Peyer's patch (tissue), 4 donors: ENCODE measurements at regions not wholly inside any gene's neighbourhood (a gene's known extent, or its start where the extent isn't known, plus 50 kb on each side); places are given as distances from the start of the nearest gene placed in this dataset.
A peak's percentile ranks its signal among the peaks of the same experiment; 100 is the strongest.

Source experiments
- DNase-seq, 3 donors: peaks; one replicate each; pipeline ENCODE4 v3.0.0-alpha.2; 2017 to 2019
- H3K27ac ChIP-seq, 4 donors: fragments of 200-600 bp; sonication (generic); one replicate each; pipeline ENCODE4 v1.5.1; 2016 to 2019
- H3K27me3 ChIP-seq, 2 donors: fragments of 200-600 bp; sonication (generic); one replicate each; pipeline ENCODE4 v1.5.1; 2019
- H3K36me3 ChIP-seq, 3 donors: fragments of 200-600 bp; sonication (generic); one replicate each; pipeline ENCODE4 v1.5.1; 2016 to 2019
- H3K4me1 ChIP-seq, 4 donors: fragments of 200-600 bp; sonication (generic); one replicate each; pipeline ENCODE4 v1.5.1; 2016 to 2019
- H3K4me3 ChIP-seq, 4 donors: fragments of 200-600 bp; sonication (generic); 1 replicate in 3 of 4; 2 replicates in 1 of 4; pipeline ENCODE4 v1.5.1; 2016 to 2019; ENCODE audit warnings: mild to moderate bottlenecking in 1 of 4
- H3K9me3 ChIP-seq, 4 donors: fragments of 200-600 bp; sonication (generic); one replicate each; pipeline ENCODE4 v1.5.1; 2016 to 2019; ENCODE audit warnings: mild to moderate bottlenecking in 1 of 4
- POLR2A ChIP-seq, 2 donors: fragments of 450-650 bp; IDR thresholded peaks; one replicate each; pipeline ENCODE4 v1.5.1; 2017; ENCODE audit warnings: antibody characterized with exemption in 2 of 2, mild to moderate bottlenecking in 2 of 2, moderate library complexity in 2 of 2
- TF ChIP-seq, protein P1 (sequence below), 6 experiments: fragments of 450-650 bp in 4 of 6; fragments of 200-600 bp in 2 of 6; sonication (generic) in 1 of 6; IDR thresholded peaks; one replicate each; pipeline ENCODE4 v1.5.1; 2017 to 2019; ENCODE audit warnings: antibody characterized with exemption in 6 of 6, mild to moderate bottlenecking in 3 of 6, moderate library complexity in 1 of 6

DNA sequence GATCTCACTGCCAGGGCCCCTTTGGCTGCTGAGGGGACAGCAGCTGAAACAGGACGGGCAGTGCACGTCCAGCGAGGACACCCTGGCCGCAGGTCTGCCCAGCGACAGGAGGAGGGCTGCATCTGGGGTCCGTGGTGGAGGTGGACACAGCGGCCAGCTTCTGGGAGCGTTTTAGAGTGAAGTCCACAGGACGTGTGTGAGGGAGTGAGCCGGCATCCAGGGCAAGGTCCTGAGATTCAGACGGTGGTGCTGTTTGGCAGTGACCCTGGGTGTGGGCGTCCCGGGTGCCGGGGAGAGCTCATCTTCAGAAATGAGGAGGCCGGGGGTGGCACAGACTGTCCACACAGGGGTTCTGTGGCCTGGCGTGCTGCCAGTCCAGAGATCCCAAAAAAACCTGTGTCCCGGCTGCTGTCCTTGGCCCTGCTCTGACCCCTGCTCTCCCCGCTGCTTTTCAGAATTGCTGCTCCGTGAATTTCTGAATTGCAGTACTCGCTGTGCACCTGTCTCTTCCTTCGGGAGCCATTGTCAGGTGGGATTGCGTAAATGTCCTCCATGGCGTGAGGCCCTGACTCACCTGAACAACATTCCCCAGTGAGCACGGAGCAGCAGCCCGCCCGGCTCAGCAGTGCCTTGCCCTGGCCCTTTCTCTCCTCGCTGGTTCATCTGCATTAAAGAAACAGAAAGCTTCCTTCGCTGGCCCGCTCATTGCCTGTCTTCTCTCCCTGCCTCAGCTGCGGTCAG is 183.5 kb upstream of the C14orf180 start:
- TF ChIP-seq, protein P1, sequence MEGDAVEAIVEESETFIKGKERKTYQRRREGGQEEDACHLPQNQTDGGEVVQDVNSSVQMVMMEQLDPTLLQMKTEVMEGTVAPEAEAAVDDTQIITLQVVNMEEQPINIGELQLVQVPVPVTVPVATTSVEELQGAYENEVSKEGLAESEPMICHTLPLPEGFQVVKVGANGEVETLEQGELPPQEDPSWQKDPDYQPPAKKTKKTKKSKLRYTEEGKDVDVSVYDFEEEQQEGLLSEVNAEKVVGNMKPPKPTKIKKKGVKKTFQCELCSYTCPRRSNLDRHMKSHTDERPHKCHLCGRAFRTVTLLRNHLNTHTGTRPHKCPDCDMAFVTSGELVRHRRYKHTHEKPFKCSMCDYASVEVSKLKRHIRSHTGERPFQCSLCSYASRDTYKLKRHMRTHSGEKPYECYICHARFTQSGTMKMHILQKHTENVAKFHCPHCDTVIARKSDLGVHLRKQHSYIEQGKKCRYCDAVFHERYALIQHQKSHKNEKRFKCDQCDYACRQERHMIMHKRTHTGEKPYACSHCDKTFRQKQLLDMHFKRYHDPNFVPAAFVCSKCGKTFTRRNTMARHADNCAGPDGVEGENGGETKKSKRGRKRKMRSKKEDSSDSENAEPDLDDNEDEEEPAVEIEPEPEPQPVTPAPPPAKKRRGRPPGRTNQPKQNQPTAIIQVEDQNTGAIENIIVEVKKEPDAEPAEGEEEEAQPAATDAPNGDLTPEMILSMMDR (IDR thresholded peaks at IDR 0.05), result no peak
- TF ChIP-seq POLR2A (IDR thresholded peaks at IDR 0.05), result no peak
- Histone ChIP-seq H3K36me3 (no peaks in the 10 kb centered on the region), H3K9me3 (peaks cover 0 to 11% (median 0%) of the 10 kb centered on the region in 4 donors), H3K27me3 (no peaks in the 10 kb centered on the region), H3K4me3 (no peak overlapping the region), H3K4me1 (peaks cover 0 to 26% (median 0%) of the 10 kb centered on the region in 4 donors), H3K27ac (no peak overlapping the region)
- DNase-seq, result peak in 1 of 3 donors; percentile 33

DNA sequence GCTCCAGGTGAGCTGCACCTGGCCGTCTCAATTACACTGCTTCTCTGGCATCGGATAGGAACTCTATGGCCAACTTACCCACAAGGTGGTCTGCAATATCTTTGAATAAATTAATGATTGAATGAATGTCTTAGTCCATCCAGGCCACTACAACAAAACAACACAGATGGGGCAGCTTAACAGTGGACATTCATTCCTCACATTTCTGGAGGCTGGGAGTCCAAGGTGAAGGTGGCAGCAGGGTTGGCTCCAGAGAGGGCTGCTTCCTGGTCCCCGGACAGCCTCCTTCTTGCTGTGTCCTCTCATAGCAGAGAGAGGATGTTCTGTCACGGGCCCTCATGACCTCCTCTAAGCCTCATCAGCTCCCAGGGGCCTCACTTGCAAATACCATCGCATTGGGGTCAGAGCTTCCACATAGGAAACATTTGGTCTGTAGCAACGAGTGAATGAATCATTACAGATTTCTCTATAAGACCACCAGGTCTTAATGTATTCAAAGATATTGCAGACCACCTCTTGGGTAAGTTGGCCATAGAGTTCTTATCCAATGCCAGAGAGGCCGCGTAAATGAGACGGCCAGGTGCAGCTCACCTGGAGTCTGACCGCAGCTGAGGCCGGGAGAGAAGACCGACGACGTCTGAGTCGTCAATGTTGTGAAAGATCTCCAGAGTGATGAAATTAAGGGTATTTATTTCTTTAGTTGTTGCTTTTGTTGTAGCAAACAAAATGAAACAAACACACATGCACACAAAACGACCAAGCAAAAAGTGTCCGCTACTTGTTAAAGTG is 182.7 kb upstream of the C14orf180 start:
- TF ChIP-seq POLR2A (IDR thresholded peaks at IDR 0.05), result no peak
- TF ChIP-seq, protein P1 (IDR thresholded peaks at IDR 0.05), result no peak
- Histone ChIP-seq H3K9me3 (peaks cover 0 to 11% (median 0%) of the 10 kb centered on the region in 4 donors), H3K27me3 (no peaks in the 10 kb centered on the region), H3K4me1 (peaks cover 0 to 26% (median 0%) of the 10 kb centered on the region in 4 donors), H3K4me3 (no peak overlapping the region), H3K36me3 (no peaks in the 10 kb centered on the region), H3K27ac (no peak overlapping the region)
- DNase-seq, result no peak

DNA sequence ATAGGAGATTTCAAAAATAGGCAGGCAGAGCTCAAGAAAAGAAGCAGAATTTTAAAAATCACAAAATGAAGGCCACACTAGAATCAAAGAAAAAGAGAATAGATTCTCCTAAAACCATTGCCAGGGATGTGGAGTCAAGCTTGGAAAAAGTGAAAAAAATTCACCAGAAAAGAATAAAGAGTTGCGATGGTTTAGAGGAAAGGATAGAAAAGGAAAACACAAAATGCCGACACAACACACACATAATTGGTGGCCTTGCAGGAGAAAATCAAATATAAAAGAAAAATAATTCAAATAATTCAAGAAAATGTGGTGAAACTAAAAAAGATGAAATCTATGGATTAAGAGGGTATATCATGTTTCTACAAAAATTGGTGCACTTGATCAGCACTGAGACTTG is 181.6 kb upstream of the C14orf180 start:
- no peak for DNase-seq
- H3K27ac ChIP-seq, result no peak overlapping the region
- H3K9me3 ChIP-seq, result peaks cover 0 to 11% (median 0%) of the 10 kb centered on the region in 4 donors
- TF ChIP-seq POLR2A (IDR thresholded peaks at IDR 0.05), result no peak
- TF ChIP-seq, protein P1 (IDR thresholded peaks at IDR 0.05), result no peak
- no peaks in the 10 kb centered on the region for H3K36me3 ChIP-seq
- H3K4me3 ChIP-seq, result no peak overlapping the region
- H3K27me3 ChIP-seq, result no peaks in the 10 kb centered on the region
- peaks cover 0 to 16% (median 0%) of the 10 kb centered on the region in 4 donors for H3K4me1 ChIP-seq

DNA sequence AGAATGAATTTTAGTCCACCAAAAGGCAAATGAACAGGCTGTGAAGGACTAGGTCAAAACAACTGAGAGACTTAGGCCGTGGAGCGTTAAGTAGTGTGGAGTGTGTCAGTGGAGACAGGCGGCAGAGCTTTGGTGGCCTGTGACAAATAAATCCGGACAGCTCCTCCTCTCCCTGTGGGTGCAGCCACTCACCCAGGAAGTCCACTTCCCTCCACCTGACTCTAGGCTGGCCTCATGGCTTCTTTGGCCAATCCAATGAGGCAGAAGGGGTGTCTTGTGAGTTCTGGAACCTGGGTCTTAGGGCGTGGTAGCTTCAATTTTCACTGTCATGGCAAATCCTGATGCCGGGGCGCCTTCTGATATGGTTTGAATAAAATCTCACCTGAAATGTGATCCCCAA is 180.9 kb upstream of the C14orf180 start:
- Histone ChIP-seq H3K4me3 (no peak overlapping the region), H3K9me3 (peaks cover 0 to 11% (median 0%) of the 10 kb centered on the region in 4 donors), H3K27me3 (no peaks in the 10 kb centered on the region), H3K4me1 (peaks cover 0 to 9% (median 0%) of the 10 kb centered on the region in 4 donors), H3K36me3 (no peaks in the 10 kb centered on the region), H3K27ac (no peak overlapping the region)
- DNase-seq, result no peak
- no peak for TF ChIP-seq POLR2A (IDR thresholded peaks at IDR 0.05)
- TF ChIP-seq, protein P1 (IDR thresholded peaks at IDR 0.05), result no peak

DNA sequence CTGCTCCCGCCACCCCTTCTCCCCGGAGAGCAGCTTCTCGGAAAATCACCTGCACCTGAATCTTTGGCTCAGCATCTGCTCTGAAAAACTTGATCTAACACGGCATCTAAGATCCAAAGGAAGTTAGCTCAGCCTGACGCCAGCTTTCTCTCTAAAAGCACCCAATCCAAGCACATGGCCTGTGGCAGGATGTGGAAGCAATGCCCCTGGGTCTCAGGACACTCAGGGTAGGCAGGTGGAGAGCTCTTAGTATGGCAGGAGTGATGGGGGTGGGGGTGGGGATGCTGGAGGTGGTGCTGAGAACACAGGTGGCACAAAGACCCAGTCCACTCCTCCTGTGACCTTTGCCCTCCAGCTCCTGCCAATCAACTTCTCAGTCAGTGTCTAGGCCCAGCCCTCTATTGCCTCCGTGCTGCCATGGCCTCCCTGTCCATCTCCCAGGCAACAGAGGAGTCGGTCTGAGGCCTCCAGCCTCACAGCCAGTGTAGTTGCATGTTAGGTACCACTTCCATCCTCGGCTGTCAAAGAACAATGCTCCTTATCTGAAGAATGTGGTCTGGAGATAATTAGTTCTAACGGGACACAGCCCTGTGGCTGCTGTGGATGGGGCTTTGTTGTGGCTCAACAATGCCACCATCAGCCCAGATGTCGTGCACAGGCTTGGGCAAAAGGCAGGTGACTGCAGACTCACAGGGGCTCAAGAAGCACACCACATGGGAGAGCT is 180.0 kb upstream of the C14orf180 start:
- TF ChIP-seq, protein P1 (IDR thresholded peaks at IDR 0.05), result no peak
- no peak for TF ChIP-seq POLR2A (IDR thresholded peaks at IDR 0.05)
- Histone ChIP-seq H3K9me3 (peaks cover 0 to 11% (median 0%) of the 10 kb centered on the region in 4 donors), H3K27ac (no peak overlapping the region), H3K27me3 (no peaks in the 10 kb centered on the region), H3K4me1 (peaks cover 0 to 1% (median 0%) of the 10 kb centered on the region in 4 donors), H3K4me3 (no peak overlapping the region), H3K36me3 (no peaks in the 10 kb centered on the region)
- DNase-seq, result no peak
